GM18511 (cell line): ENCODE measurements at regions not wholly inside any gene's neighbourhood (a gene's known extent, or its start where the extent isn't known, plus 50 kb on each side); places are given as distances from the start of the nearest gene placed in this dataset.
"Not testable (repeated sequence)": the region's sequence is repeated elsewhere in the genome, so short reads cannot be mapped to it uniquely, and the experiment has no call there.

Experiments
- ATAC-seq: cut with Tn5 transposase; IDR thresholded peaks from one replicate; pipeline ENCODE4 v1.9.1; 2021; ENCODE audit warnings: mild to moderate bottlenecking, moderate library complexity; ENCODE audit not compliant: unreplicated experiment

DNA sequence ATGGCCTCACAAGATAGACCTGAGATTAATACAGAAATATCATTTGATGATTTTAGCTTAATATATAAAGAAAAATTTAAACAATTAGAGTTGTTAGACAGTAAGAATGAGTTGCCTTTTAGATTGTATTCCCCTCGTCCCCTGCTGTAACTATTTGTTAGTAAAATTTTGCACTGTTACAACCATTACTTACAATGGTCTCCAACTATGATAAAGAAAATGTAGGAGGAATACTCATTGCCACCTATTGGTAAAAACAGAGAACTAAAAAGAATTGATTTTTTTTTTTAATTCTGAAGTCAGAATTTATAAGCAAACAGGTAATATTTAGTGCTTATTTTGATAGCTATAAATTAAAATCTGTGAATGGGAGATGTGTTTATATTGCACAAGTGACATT lies 937.6 kb downstream of the TLE4 start:
- ATAC-seq = no peak

DNA sequence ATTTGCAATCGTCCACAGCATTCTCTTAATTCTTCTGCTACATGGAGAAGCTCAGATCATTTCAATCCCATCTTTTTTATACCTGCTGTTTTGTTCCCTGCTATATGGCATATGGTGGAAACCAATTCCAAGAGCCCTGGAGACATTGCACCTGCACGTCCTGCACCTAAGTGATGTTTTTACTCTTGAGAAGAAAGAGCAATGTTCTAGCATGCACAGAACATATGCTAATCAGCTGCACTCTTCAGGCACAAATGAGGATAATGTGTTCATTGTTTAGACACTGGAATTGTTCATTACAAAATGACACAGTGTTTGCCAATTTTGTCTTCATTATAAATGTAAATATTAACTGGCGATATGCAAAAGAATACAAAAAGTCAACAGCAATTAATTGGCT lies 935.8 kb downstream of the TLE4 start:
- ATAC-seq = no peak

DNA sequence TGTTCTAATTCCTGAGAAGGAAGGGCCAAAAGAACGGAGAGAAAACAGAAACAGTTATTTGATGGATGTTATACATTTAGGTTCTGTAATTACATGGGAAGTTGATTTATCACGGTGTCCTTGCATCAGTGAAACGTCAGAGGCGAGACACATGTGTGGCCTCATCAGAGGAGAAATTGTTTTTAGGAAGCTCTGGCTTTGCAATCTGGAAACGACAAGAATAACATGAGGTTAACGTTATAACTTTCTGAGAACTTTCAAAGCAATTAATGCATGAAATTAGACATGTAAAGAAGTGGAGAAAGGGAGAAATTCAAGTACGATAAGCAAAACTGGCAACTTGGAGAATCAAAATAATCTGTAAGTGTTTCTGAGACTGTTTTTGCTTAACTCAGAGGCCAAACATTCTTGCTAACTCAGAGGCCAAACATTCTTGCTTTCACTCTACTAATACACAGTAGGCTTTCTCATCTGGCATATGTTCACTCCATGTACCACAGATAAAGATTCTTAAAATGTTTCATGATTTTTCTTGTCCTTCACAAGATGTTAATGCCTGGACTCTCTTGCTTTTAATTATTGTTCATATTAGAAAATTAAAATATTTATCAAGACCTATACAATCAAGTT lies 933.0 kb downstream of the TLE4 start:
- no peak for ATAC-seq

DNA sequence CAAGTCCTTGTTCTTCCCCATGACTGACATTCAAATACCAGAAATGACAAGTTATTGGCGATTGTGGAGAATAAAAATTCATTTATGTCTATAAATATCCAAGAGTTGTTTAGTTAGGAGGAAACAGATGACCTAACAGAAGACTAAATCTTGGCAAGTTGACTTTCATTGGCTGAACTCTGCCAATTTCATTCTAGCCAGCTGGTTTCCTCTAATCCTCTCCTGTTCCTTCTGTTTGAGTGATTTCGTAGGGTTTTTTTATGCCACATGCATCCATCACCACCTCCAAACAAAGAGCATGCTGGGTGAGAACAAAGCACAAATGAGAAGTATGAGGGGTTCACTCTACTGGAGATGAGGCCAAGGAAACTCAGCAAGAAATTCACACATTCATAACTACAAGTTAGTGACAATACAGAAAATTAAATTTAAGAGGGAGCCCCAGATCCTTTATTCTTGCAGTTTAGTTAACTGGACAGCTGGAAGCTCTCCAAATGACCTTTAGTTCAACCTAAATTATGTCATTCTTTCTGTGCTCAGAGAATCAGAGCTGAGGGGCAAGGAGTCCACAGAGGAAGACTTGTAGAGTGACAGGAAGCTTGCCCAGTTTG lies 932.0 kb downstream of the TLE4 start:
- no peak for ATAC-seq

DNA sequence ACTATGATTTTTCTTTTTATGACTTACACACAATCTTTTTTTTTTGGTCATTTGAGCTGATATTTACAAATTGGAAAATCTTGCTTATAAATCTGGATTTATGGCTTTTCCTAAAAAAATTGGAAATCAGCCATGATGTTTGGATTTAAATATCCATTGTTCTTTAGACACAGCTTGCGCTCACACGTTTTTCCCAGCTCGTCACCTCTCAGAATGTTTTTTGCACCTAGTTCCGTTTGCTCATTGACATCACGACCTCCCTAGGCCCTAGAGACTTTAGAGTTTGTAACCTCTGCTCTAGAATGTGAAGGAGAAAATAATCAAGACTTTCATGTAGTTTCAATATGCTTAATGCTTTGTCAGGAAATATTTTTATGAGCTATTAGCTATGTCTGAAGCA lies 930.5 kb downstream of the TLE4 start:
- no peak for ATAC-seq

DNA sequence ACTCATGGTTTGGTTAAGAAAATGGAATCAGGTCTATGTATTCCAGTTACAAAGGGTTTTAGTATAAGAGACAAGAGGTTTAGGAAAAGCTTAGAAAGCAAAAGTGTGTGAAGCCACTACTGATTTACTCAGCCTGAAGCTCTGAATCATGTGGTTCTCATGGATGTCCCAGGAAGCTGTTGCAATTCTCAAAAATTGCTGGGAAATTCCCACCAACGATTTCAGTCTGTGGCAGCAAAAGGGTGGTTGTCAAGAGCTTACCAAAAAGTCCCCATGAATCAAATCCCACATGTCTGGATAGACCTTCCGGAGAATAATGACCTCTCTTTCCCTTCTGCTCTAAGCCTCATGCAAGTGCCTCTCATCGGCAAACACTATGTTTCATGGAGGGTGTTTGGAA lies 929.9 kb downstream of the TLE4 start:
- no peak for ATAC-seq

DNA sequence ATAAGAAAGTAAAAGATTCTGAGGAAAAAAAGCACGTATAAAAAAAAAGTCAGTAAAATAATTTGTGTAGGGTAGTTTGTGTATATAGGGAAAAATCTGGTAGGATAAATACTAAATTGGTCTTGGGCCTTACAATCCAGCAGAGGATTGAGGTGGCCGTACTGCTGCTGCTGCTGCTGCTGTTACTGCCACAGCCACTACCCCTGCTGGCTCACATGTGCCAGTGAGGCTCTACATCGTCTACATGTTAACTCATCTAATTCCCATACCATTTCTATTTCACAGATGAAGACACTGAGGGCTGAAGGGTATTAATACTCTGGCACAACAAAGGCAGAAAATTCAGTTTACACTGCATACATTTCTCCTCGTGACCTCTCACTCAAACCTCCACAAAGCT lies 928.5 kb downstream of the TLE4 start:
- ATAC-seq = no peak

DNA sequence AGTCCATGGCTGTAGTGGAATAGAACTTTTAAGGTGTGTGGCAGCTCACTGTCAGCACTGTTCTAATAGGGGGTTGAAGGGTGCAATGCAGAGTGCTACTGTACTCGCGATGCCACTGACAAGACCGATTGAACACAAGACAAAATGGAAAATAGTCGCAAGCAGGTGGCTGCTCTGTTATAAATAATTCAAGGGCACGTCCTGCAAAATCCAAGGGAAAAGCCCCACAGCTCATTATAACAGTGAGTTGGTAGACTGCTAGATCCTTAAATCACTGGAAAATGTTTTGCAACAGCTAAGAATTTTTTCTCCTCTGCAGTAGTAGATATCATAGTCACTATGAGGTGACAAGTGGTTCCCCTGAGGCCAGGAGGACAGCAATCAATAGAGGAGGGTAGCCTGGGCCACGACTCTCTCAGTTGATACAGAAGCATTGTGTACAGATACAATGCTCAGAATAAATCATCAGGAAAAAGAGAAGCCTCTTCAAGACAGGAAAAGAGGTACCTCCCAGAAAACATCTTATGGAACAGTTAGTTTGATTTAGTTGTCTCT lies 926.3 kb downstream of the TLE4 start:
- no peak for ATAC-seq

DNA sequence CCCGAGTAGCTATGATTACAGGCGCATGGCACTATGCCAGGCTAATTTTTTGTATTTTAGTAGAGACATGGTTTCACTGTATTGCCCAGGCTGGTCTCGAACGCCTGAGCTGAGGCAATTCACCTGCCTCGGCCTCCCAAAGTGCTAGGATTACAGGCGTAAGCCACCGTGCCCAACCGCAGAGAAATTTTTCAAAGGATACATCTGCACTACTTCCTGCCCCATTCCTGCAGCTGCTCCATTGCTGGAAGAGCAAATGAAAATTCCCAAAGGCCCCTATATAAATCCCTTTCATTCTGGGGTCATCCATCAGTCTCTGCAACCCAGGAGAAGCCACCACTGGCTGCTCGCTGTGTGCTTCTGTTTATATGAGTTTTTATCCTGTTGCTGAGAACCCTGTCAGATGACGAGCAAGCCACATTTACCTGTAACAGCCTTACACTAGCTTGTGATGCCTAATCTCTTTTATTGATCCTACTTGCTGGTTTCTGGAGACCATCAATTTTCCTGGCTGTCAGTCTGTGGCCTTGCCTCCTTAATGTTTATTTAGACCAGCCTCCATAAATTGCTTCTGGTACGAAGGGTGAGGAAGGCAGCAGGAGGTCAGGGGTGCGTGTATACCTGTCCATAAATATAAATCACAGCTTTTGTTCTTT lies 925.3 kb downstream of the TLE4 start:
- no peak for ATAC-seq

DNA sequence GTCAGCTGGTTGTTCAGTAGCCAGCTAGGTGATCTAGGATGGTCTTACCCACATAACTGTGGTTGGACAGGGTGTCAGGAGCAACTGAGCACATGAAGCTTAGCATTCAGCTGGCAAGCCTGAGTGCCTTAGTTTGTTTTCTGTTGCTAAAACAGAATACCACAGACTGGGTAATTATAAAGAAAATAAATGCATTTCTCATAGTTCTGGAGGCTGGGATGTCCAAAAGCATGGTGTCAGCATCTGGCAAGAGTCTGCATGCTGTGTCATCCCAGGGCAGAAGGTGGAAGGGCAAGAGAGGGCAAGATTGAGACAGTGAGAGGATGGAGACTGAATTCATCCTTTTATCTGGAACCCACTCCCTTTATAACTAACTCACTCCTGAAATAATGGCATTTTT lies 921.5 kb downstream of the TLE4 start:
- no peak for ATAC-seq

DNA sequence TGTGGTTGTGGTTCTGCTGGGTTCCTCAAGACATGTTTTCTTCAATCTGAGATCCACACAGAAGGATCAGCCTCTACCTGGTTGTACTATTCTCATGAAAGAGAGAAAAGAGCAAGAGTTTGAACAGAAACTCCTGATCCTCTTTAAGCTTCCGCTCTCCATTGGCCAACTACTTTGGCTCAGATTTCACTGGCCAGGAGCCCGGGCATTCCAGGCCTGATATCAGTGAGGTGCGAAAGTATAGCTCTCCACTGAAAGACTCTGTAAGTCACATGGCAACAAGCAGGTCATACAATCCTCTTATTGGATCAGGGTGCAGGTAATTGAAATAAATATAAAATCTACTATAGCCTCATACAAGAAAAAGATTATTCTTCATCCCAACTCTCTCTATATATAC lies 920.5 kb downstream of the TLE4 start:
- ATAC-seq = no peak

DNA sequence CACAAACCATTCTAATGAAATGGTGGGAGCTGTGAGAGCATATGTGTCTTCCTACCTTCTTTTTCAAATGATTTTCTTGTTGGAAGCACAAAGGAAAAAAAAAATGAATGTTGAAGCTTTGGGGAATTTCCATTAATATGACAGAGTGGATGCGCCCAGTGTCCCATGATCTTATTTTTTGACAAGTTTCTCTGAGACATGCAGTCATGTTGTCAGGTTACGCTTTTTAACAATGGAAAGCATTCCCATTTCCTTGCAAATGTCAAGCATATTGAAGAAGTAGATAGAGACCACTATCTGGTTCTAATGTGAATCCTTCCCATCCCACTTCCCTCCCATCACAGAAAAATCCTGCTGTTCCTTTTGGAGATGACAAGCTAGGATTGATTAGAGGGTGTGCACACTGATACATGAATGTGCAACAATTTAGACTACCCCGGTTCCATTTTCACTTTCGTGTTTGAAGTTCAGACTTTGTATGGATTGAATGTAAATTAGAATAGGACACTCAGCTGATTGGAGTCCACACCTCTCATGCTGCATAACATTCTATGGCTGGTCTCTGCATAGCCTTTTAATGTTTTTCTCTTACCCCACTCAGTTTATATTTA lies 919.4 kb downstream of the TLE4 start:
- ATAC-seq = no peak

DNA sequence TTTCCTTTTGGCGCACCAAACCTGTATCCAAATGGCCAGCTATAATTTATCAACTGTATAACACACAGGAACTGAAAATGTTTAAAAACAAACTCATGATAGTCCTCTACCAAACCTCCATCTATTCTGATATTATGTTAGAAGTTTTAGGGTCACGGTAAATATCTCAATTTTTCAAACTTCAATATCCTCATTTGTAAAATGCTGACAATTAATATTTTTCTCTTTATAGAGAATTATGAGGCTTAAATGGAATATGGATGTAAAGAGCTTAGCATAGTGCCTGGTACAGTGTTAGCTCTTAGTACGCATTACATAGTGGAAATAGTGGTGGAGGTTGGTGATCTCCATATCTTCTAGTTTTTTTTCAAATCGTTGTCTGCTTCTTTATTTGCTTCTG lies 917.6 kb downstream of the TLE4 start:
- ATAC-seq = no peak

DNA sequence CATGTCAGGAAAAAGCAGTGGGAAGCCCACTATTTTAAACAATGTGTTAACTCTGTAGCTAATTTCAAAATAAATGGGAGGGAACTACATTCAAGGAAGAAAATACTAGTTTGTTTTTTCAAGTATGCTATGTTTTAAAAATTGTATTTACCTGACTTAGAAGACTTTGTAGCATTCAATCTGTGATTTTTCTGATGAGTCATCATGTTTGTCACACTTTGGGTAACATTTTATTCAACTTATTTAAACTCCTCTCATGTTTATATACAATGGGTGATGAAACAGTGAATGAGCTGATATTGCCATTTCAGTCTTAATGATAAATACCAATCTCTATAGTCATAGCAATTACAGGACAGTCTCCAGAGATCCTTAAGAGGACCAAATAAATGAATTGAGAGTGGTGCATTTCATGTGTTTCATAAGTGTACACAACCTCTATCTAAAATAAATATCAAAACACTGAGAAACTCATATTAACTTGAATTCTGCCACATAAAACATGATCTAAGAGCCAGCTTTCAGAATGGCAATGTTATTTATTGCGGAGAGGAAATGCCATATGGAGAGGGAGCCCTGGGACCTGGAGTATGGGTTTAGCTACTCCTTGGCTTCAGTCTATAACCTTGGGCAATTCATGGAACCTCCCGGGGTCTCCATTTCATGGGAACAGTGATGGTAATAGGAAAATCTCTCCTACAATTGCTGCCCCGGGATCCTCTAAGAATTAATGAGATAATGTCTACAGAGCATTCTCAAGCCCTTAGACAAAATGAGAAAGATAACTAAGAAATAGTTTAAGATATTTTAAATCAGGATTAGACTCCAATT lies 913.9 kb downstream of the TLE4 start:
- ATAC-seq = no peak

DNA sequence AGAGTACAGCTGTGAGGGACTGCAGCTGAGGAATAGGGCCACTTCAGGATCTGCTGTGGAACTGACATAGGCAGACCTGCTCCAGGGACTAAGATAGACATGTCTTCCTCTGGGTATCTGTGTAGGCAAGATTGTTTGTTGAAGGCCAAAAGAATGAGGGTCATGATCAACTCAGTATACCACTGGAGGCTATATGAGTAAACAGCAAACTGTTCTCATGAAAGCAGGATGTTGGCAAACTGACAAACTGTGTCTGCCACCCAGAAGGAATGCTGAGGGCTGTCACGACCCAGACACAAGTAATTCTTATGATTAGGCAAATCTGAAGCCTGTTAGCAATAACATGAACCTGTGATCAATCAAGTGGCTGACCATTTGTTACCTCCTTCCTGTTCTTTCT lies 910.5 kb downstream of the TLE4 start:
- ATAC-seq = not testable (repeated sequence)

DNA sequence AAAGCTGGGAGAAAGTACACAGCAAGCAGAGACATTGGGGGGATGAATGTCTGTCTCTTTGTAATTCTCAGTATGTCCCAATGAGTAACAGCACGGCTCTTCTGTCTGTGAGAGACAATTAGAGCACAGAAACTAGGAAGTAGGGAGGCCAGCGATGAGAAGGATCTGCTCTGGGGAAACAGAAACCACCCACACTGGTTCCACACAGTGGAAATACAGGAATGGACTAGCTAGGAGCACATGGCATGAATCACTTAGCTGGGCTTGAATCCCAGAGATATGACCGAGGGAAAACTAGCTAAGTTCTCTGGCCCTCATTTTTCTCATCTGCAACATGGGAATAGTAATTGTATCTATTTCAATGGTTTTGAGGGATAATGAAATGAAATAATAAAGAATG lies 895.9 kb downstream of the TLE4 start:
- no peak for ATAC-seq

DNA sequence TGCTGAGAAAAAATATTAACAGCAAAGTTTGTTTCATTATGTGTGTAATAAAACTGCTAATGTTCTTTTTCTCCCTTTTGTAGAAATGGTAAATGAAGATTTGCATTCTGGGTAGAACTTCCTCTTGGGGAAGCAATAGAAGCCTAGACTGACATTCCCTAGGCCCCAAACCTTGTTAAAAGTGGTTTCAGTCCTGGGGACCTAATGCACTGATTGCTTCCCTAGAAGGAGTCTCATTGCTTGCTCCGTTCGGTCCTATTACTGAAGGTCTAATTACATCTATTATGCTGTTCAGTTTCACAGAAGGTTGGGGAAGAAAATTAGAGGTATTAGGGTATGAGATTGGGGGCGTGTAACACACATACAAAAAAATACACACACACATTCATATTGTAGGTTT lies 893.8 kb downstream of the TLE4 start:
- ATAC-seq = no peak

DNA sequence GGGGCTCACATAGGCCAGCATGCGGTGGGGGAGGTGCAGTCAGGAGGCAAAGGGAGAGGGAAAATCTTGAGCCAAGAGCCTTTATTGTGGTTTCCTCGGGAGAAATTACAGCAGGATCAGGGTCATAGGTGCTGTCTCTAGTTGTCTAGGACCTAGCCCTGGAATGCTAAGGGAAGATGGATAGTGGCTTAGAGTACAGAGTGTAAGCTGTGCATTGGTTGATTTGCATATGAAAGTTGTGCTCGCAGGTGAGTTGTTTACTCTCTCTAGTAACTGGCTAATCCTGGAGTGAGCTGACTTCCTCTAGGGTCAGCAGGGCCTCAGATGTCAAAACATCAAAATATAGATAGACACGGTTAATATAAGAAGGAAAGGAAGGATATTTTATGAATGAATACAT lies 877.7 kb downstream of the TLE4 start:
- ATAC-seq = no peak

DNA sequence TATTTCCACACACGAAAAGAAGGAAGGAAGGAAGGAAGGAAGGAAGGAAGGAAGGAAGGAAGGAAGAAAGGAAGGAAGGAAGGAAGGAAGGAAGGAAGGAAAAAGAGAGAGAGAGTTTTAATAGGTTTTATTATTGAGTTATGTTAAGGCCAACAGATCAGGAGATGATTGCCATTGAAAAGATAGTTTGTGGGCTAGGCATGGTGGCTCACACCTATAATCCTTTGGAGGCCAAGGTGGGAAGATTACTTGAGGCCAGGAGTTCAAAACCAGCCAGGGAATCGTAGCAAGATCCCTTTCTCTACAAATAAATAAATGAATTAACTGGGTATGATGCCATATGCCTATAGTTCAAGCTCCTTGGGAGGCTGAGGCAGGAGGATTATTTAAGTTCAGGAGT lies 877.2 kb downstream of the TLE4 start:
- no peak for ATAC-seq

DNA sequence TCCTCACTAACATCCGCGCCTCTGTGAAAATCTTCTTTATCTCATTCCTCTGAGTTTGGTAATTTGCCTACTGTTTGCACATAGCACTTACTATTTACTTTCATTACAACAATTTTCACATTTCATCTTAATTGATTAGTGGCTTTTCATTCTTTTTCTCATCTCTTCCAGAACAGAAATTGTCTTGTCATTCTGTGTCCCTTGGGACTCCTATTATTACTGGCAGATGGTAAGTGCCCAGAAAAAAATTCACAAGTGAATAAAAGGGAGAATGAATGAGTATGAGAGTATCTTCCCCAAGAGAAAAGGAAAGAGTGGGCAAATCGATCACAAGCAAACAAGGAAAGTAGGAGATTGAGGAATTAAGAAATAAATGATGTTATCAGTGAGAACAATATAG lies 876.1 kb downstream of the TLE4 start:
- ATAC-seq = no peak

DNA sequence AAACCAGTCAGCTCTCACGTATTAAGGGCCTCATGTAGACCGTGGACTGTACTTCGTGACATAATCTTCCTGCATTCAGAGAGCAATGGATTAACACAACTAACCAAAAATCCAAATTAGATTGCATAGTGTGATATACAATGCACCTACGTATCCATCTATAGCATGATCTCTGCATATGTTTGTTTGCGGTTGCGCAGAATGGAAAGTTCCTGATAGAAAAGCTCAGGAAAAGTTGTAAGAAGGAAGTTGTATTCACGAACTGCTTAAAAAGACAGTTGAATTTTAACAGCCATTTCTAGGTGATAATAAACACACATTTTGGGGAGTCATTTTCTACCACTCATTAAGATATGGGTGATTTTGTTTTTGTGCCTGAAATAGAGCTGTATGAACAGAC lies 869.0 kb downstream of the TLE4 start:
- ATAC-seq = no peak
